HuH-7.5 (cell line): ENCODE measurements at regions not wholly inside any gene's neighbourhood (a gene's known extent, or its start where the extent isn't known, plus 50 kb on each side); places are given as distances from the start of the nearest gene placed in this dataset.

Source experiments
- DNase-seq: peaks from one replicate; pipeline ENCODE4 v3.0.0; 2011; ENCODE audit warnings: low spot score

GRCh38 chr7:32346253-32346652 lies 143.9 kb downstream of the LSM5 start:
- no peak for DNase-seq

- DNase-seq: no peak
Measured at GRCh38 chr7:32336726-32337125, 153.5 kb downstream of the LSM5 start.

- DNase-seq: no peak
Measured at GRCh38 chr7:32335107-32335506, 155.1 kb downstream of the LSM5 start.

DNA sequence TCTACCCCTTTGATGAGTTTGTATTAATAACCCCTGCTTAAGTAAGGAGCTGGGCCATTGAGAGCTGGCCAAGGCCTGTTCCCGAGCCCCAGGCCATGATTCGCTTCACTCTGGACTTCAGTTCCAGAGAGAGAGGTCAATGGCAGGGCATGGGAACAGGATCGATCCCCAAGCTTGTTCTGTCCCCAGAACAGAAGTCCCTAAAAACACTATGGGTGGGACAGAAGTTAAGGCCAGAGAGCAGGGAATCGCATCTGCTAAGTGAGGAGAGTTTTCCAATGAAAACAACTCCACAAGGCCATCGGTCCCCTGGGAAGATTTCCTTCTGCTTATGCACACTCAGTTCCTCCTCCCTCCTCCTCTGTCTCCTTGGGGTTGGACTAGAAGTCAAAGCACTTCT lies 159.6 kb downstream of the LSM5 start:
- no peak for DNase-seq

GRCh38 chr7:32326078-32326477 lies 164.1 kb downstream of the LSM5 start:
- no peak for DNase-seq

- no peak for DNase-seq
Measured at GRCh38 chr7:32323712-32324111, 166.5 kb downstream of the LSM5 start.

- DNase-seq: no peak
Measured at GRCh38 chr7:32319012-32319382, 171.2 kb downstream of the LSM5 start.

- no peak for DNase-seq
Measured at GRCh38 chr7:32318300-32319011, 171.7 kb downstream of the LSM5 start.

GRCh38 chr7:32316839-32317238 lies 173.3 kb downstream of the LSM5 start:
- no peak for DNase-seq

GRCh38 chr7:32314761-32315160 lies 175.4 kb downstream of the LSM5 start:
- DNase-seq: no peak

DNA sequence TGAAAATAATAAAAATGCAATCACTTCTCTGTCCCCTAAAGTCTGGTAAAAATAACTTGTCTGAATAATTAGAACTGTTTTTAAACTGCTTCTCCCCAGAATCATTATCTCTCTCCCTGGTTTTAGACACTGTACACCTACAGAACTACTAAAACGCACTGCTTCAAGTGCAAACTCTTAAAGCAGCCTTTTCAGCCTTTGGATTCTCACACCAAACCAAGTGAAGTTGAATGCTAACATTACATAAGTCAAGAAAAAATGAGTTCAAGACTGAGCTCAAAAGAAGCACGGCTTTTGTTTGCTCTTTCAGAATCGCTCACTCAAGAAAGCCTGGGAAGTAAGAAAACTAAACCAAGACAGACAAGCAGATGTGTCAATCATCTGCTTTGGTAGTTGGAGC lies 188.8 kb downstream of the LSM5 start:
- DNase-seq: no peak

GRCh38 chr7:32299133-32299702 lies 191.0 kb downstream of the LSM5 start:
- no peak for DNase-seq

GRCh38 chr7:32298408-32299132 lies 191.6 kb downstream of the LSM5 start:
- DNase-seq: no peak

DNA sequence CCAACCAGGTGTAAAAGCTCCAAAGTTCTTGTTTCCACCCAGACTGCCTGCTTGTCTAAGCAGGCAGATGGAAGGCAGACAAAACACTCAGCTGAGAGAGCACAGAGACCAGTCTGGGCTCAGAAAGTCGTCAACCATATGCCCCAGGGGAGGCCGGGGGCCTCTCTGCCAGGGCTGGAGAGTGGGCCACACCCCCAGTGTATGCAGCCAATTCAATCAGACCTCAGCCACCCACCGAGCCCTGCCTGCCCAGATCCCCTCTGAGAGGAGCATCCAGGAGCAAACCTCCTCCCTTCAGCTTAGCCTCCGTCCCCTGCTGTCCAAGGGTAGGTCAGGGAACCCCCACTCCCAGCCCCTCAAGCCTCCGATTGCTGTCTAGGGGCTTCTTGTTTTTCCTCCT lies 196.3 kb downstream of the LSM5 start:
- no peak for DNase-seq

DNA sequence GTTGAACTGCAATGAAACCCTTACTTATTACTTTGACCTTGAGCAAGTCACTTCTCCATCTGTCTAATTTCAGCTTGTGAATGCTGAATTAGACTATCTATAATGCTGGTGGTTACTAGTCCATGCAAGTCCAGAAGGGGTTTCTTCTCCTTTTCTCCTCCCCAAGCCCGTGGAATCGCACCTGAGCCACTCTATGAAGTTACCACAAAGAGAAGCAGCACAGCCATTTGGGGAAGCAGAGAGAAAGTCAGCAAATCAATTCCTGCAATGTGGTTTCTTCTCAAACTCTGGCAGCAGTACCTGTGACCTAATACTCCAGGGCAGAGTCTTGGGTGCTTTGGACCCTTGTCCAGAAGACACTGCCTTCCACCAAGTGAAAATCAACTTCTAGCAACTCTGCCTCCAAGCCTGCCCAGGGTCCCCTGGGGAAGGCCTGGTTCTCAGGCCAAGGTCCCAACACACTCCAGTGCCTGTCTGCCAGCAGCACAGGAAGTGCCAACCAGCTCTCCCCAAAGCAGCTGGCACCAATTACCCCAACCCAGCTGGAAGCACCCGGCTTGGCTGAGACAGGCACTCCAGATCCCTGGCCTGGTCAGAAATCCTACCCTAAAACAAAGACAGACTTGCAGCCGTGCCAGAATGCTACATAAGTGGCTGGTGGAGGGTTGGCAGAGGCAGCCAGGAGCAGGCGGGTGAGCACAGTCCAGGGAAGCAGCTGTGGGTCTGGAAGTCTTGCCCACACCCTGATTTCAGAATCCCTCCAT lies 200.3 kb downstream of the LSM5 start:
- no peak for DNase-seq

GRCh38 chr7:32285698-32286097 lies 204.5 kb downstream of the LSM5 start:
- DNase-seq: no peak

DNA sequence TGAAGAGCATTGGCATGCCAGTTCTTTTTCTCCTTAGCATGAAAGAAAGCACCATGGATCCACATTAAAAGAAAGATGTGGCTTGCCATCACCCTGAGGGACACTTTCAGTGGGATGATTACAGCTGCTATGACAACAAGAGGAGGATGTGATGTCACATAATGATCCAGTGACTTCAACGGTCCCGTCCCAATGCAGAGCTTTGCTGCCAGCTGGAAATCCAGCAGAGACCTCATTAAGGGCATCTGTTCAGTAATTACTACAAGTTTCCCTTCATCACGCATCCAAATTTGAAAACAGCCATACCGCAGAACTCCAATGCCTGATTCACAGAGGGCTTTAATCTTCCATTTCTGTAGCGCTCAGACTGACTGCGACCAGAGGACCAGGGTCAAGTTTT lies 206.6 kb downstream of the LSM5 start:
- DNase-seq: no peak

GRCh38 chr7:32279500-32279899 lies 209.3 kb upstream of the PDE1C start:
- no peak for DNase-seq

DNA sequence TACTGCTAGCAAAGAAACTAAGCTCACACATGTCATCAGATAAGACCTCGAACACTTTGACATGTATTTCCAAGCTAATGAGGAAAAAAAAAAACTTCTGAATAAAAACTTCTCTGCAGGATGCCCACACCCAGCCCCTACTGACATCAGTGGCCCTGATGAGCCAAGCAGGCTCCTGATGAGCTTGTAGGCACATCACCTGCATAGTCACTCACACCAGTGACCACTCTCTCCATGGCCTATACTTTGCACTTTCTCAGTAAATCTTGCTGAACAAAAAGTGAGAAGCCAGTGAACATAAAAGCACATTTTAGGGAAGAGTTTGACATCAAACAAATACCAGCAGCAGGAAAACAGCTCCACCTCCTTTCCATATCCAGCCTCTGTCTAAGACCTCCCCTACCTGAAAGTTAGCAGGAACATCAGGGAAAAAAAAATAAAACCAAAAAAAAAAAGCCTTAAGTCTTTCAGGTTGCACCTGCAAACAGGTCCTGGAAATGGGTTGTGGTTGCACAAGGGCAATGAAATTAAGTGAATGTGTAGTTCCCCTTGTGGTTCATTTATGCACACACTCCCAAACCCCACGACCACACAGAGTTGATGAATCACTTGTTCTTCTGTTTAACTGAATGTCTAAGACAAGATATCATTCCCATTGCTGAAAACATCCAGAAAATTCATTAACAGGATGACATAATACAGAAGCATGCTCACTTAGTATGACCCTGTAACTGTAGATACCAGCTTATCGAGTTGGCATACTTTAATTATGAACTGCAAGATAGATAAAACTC lies 205.2 kb upstream of the PDE1C start:
- DNase-seq: no peak

GRCh38 chr7:32273297-32273696 lies 203.1 kb upstream of the PDE1C start:
- no peak for DNase-seq

GRCh38 chr7:32266932-32267475 lies 196.8 kb upstream of the PDE1C start:
- no peak for DNase-seq
